ENCODE measurements at regions not wholly inside any gene's neighbourhood (a gene's known extent, or its start where the extent isn't known, plus 50 kb on each side); places are given as distances from the start of the nearest gene placed in this dataset.

DNA sequence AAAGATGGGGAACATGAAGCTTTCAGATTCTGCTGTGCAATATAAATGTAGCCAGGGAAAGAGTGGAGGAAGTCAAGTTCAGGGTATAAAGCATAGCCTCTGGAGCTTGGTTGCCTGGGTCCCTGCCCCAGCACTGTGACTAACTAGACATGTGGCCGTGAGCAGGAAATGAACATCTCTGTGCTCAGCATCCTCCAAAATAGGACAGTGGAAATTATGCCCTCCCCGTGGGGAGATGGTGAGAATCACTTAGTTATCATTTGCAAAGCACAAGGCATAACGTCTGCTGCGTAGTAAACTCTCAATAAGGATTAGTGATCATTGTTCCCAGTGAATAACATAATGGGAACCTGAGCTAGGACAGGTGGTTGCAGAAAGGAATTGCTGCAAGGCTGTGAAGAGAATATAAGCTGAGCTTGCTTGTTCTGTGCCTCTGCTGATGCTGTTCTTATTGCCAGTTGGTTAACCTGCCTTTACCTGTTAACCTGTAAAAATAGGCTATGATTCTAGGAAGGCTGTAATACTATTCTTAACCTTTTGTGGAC lies 441.0 kb downstream of the COG6 start:
- Histone ChIP-seq H3K36me3 (ENCODE audit: control insufficient read depth, insufficient read depth, low read length) (no peaks in the 10 kb centered on the region), H3K27me3 (ENCODE audit: control insufficient read depth, insufficient read depth, low read length) (peaks cover 1% of the 10 kb centered on the region; the same call in 1 of the 2 replicates), H3K4me3 (ENCODE audit: low read depth, low read length) (no peak overlapping the region)
- POLR2A ChIA-PET: no interaction called here
- no peak for DNase-seq (ENCODE audit: low read depth)
- CTCF ChIA-PET: interaction anchor here (0.6 to 1.5 kb wide), 4 partner anchors 18 to 627 kb away, joined by 3 to 4 read pairs (median 3); no protein-coding TSS in a partner anchor
- no peak for TF ChIP-seq CTCF (IDR thresholded peaks at IDR 0.05; ENCODE audit: insufficient read depth, low read depth, low read length)

DNA sequence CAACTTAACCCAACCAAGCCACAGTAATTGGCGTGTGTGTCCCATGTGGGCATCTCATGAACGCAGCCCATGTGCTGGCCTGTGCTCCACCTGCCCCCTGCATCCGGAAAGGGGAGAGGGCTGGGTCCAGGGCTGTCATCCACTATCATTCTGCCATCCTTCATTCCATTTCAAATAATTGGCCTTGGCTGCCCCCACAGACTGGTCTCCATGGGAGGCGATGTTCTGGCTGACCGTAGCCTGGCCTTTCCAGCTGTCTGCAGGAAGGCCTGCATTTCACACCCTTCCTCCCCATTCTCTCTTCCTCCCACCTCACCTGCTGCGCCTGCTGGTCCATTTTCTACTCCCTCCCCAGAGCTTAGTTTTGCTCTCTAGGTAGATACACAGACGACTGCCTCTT lies 442.8 kb downstream of the COG6 start:
- TF ChIP-seq CTCF (IDR thresholded peaks at IDR 0.05; ENCODE audit: insufficient read depth, low read depth, low read length): no peak
- CTCF ChIA-PET: interaction anchor here (1.4 kb wide), 1 partner anchor 29 kb away, joined by 4 read pairs; no protein-coding TSS in a partner anchor

GRCh38 chr13:40101708-40102359 lies 446.4 kb downstream of the COG6 start:
- CTCF ChIA-PET: no interaction called here
- no peak overlapping the region for H3K4me3 ChIP-seq (ENCODE audit: low read depth, low read length)
- POLR2A ChIA-PET: no interaction called here
- no peaks in the 10 kb centered on the region for H3K36me3 ChIP-seq (ENCODE audit: control insufficient read depth, insufficient read depth, low read length)
- no peak for DNase-seq (ENCODE audit: low read depth)
- no peaks in the 10 kb centered on the region; the same call in 1 of the 2 replicates for H3K27me3 ChIP-seq (ENCODE audit: control insufficient read depth, insufficient read depth, low read length)
- no peak for TF ChIP-seq CTCF (IDR thresholded peaks at IDR 0.05; ENCODE audit: insufficient read depth, low read depth, low read length)

More for the DNA sequence above, 442.8 kb downstream of the COG6 start:
- peaks cover 1% of the 10 kb centered on the region; the same call in 1 of the 2 replicates for H3K27me3 ChIP-seq (ENCODE audit: control insufficient read depth, insufficient read depth, low read length)
- no peak for DNase-seq (ENCODE audit: low read depth)
- H3K36me3 ChIP-seq (ENCODE audit: control insufficient read depth, insufficient read depth, low read length): no peaks in the 10 kb centered on the region
- POLR2A ChIA-PET: no interaction called here
- H3K4me3 ChIP-seq (ENCODE audit: low read depth, low read length): no peak overlapping the region

DNA sequence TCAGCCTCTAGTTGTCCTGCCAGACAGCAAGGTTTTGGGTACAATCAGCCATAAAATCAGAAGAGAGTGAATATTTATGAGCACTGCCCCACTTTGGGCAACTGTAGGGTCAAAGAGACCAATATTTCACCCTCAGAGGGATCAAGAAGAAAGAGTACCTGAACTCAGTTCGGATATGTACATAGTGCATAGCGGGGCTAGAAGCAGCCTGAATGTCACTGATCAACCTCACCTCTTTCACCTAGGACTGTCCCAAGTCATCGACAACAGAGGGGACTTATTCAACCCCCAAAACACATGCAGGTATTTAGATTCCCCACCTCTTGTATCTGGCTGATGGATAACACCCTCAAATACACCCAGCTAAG lies 446.9 kb downstream of the COG6 start:
- H3K4me3 ChIP-seq (ENCODE audit: low read depth, low read length): no peak overlapping the region
- H3K27me3 ChIP-seq (ENCODE audit: control insufficient read depth, insufficient read depth, low read length): no peaks in the 10 kb centered on the region; the same call in 1 of the 2 replicates
- CTCF ChIA-PET: no interaction called here
- POLR2A ChIA-PET: no interaction called here
- DNase-seq (ENCODE audit: low read depth): no peak
- TF ChIP-seq CTCF (IDR thresholded peaks at IDR 0.05; ENCODE audit: insufficient read depth, low read depth, low read length): no peak
- H3K36me3 ChIP-seq (ENCODE audit: control insufficient read depth, insufficient read depth, low read length): no peaks in the 10 kb centered on the region

GRCh38 chr13:40102854-40103253 lies 447.4 kb downstream of the COG6 start:
- H3K4me3 ChIP-seq (ENCODE audit: low read depth, low read length): no peak overlapping the region
- POLR2A ChIA-PET: no interaction called here

More at GRCh38 chr13:40102854-40103253, 447.4 kb downstream of the COG6 start:
- Histone ChIP-seq H3K36me3 (ENCODE audit: control insufficient read depth, insufficient read depth, low read length) (no peaks in the 10 kb centered on the region), H3K27me3 (ENCODE audit: control insufficient read depth, insufficient read depth, low read length) (no peaks in the 10 kb centered on the region; the same call in 1 of the 2 replicates)
- TF ChIP-seq CTCF (IDR thresholded peaks at IDR 0.05; ENCODE audit: insufficient read depth, low read depth, low read length): no peak
- no peak for DNase-seq (ENCODE audit: low read depth)
- CTCF ChIA-PET: no interaction called here
